Stimulated activated CD4-positive, alpha-beta T cell treated with anti-CD3 and anti-CD28 coated beads, Interleukin-15, amount 100 ng/mL, for 48 hours (primary cell): ENCODE measurements at regions not wholly inside any gene's neighbourhood (a gene's known extent, or its start where the extent isn't known, plus 50 kb on each side); places are given as distances from the start of the nearest gene placed in this dataset.
"Not testable (repeated sequence)": the region's sequence is repeated elsewhere in the genome, so short reads cannot be mapped to it uniquely, and the experiment has no call there.

Source experiments
- DNase-seq, 2 donors: peaks; one replicate each; pipeline ENCODE4 v3.0.0-alpha.2; 2020; ENCODE audit warnings: low read depth in 2 of 2

- not testable (repeated sequence) for DNase-seq
These were observed 503.1 kb upstream of the SOX9 start for GRCh38 chr17:71617767-71618166.

GRCh38 chr17:71625330-71625729 lies 495.5 kb upstream of the SOX9 start:
- DNase-seq = no peak

DNA sequence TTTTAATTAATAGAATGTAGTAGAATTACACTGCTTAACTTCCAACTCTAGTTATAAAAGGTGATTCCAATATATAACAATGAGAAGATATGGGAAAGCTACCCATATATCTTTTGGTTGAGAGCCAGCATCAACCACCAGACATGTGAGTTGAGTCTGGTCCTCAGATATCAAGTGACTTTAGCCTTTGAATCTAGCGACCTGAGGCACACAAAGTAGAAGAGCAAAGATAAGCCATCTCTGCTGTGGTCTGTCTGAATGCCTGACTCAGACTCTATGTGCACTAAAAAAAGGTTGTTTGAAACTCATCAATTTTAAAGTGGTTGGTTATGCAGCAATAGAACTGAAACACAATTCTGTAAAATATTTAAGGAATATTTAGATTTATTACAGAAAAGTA lies 492.5 kb upstream of the SOX9 start:
- DNase-seq = no peak

- DNase-seq = no peak
These were observed 489.3 kb upstream of the SOX9 start for GRCh38 chr17:71631483-71631882.

- no peak for DNase-seq
These were observed 488.5 kb upstream of the SOX9 start for GRCh38 chr17:71632328-71632727.

- DNase-seq = no peak
These were observed 487.4 kb upstream of the SOX9 start for GRCh38 chr17:71633391-71633849.

- DNase-seq = no peak
These were observed 486.4 kb upstream of the SOX9 start for GRCh38 chr17:71634376-71634775.

- no peak for DNase-seq
These were observed 485.6 kb upstream of the SOX9 start for GRCh38 chr17:71635187-71635586.

DNA sequence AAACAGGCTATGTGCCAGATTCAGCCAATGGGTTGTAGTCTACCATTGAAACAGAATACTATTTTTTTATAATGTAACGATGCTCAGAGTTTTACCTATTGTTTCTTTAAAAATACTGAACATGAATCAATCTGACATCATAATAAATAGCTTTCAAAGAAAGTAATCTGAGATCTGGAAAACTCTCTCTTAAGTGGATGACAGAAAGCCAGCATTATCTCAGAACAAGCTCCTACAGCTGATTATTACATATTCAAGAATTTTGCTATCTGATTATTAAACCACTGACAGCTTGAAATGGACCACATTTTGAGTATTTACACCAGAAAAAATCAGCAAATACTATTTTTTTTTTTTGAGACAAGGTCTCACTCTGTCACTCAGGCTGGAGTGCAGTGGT lies 484.2 kb upstream of the SOX9 start:
- DNase-seq = no peak

- no peak for DNase-seq
These were observed 482.2 kb upstream of the SOX9 start for GRCh38 chr17:71638668-71639067.

GRCh38 chr17:71639865-71640264 lies 481.0 kb upstream of the SOX9 start:
- no peak for DNase-seq

DNA sequence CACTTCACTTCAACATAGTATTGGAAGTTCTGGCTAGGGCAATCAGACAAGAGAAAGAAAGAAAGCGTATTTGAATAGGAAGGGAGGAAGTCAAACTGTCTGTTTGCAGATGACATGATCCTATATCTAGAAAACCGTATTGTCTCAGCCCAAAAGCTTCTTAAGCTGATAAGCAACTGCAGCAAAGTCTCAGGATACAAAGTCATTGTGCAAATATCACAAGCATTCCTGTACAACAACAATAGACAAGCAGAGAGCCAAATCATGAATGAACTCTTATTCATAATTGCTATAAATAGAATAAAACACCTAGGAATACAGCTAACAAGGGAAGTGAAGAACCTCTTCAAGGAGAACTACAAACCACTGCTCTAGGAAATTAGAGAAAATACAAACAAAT lies 473.9 kb upstream of the SOX9 start:
- not testable (repeated sequence) for DNase-seq

GRCh38 chr17:71648342-71648741 lies 472.5 kb upstream of the SOX9 start:
- not testable (repeated sequence) for DNase-seq

- DNase-seq = no peak
These were observed 470.9 kb upstream of the SOX9 start for GRCh38 chr17:71649941-71650350.

DNA sequence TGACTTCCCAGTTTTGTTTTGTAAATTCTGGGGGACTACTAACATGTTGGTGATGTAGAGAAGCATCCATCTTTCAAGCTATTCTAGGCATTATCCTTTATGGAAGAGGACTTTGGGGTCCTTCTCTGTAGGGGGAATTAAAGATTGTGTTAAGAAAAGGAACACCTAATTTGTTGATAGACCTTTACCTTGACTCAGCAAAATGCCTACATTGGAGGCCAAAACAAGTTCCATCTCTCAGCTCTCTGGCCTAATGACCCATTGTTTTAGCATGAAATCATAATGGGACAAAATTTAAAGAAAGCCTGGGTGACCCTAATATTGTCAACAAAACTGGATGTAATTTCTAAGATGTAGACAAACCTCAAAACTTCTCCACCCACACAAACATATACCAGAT lies 465.3 kb upstream of the SOX9 start:
- DNase-seq = no peak

- DNase-seq = no peak
These were observed 463.6 kb upstream of the SOX9 start for GRCh38 chr17:71656964-71657858.

- DNase-seq = no peak
These were observed 461.8 kb upstream of the SOX9 start for GRCh38 chr17:71658996-71659395.

DNA sequence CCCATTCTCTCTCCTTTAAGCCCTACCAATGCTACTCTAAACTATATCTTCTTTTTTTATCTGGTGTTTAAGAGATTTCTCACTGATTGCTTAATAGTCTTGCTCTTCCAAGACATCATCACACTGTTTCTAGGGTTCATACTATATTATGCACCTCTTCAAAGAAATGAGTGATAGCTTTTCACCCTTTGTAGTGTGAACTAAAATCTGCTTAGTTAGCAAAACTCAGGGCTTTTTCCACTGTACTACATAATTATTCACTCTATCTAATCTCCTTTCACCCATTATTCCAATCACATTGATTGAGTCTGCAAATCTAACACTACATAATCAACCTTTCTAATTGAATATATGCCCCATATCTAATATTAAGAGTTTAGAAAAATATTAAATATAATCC lies 456.0 kb upstream of the SOX9 start:
- DNase-seq = no peak

DNA sequence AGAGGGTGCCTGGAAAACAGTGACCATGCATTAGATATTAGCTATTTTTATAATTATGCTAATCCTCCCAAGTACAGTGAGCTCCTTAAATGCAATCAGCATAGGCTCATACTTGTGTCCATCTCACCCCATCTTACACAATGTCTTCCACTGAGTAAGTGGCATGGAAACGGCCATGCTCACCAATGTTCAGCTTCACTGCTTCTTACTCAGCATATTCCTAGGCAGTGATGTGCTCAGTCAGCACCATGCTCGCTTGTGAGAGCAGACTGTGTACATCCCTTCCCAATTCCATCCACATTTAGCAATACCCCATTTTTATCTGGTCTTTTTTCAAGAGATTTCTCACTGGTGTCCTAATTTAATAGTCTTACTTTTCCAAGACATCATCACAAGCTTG lies 454.8 kb upstream of the SOX9 start:
- DNase-seq = no peak

DNA sequence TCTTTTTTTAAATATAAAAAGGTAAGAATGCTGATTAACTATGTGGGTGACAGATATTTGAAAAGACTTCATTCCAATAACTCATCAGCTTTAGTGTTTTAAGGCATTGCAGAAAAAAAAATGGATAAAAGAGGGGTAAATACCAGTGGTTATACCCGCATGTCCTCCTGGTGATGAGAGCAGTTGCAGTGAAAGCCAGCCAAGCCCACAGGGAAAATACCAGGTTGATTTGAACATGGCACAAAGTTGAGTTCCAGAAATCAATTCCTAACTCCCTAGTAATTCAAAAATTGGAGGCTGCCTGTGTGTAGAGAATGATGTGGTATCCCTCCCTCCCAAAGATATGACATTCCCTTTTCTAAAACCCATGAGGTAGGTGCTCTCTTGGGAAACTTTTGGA lies 453.2 kb upstream of the SOX9 start:
- no peak for DNase-seq

GRCh38 chr17:71668807-71669206 lies 452.0 kb upstream of the SOX9 start:
- DNase-seq = no peak

- DNase-seq = no peak
These were observed 443.4 kb upstream of the SOX9 start for GRCh38 chr17:71677439-71677838.

- DNase-seq = no peak
These were observed 441.0 kb upstream of the SOX9 start for GRCh38 chr17:71679832-71680231.
